HEK293 (cell line): ENCODE measurements at regions not wholly inside any gene's neighbourhood (a gene's known extent, or its start where the extent isn't known, plus 50 kb on each side); places are given as distances from the start of the nearest gene placed in this dataset.

Experiments
- CTCF ChIA-PET: fragments of 350-600 bp; formaldehyde crosslinking; extraction: SDS; loops from one replicate; lab custom pipeline; 2021; ENCODE audit warnings: antibody characterized with exemption; lab: Yijun Ruan, JAX
- POLR2A ChIA-PET: fragments of 300-600 bp; formaldehyde crosslinking; extraction: SDS; loops from one replicate; lab custom pipeline; 2020; ENCODE audit warnings: antibody characterized with exemption, inconsistent platforms; lab: Yijun Ruan, JAX
- H3K27ac ChIP-seq: fragments of 200-500 bp; sonication (Bioruptor generic); 2 replicates; pipeline ENCODE4 v1.5.1; 2014; ENCODE audit warnings: low read depth, low read length, control low read depth, inconsistent platforms; ENCODE audit errors: extremely low read depth
- H3K36me3 ChIP-seq, 2 experiments: fragments of 200-500 bp in 1 of 2; sonication (Bioruptor generic) in 1 of 2; 1 replicate in 1 of 2; 2 replicates in 1 of 2; pipeline ENCODE4 v1.5.1; 2014 to 2017; ENCODE audit warnings: inconsistent platforms in 2 of 2, low read length in 2 of 2; ENCODE audit not compliant: control insufficient read depth in 2 of 2, insufficient read depth in 1 of 2
- H3K4me1 ChIP-seq: fragments of 200-500 bp; sonication (Bioruptor generic); 2 replicates; pipeline ENCODE4 v1.5.1; 2014; ENCODE audit warnings: mild to moderate bottlenecking, low read length, inconsistent platforms; ENCODE audit not compliant: control insufficient read depth, insufficient read depth
- H3K4me3 ChIP-seq: 2 replicates; pipeline ENCODE4 v1.5.1; 2011; ENCODE audit warnings: low read depth, mild to moderate bottlenecking, control low read depth, low read length, moderate library complexity
- H3K9me3 ChIP-seq: fragments of 200-500 bp; sonication (Bioruptor generic); 2 replicates; pipeline ENCODE4 v1.5.1; 2014; ENCODE audit warnings: low read depth, low read length, inconsistent platforms; ENCODE audit not compliant: control insufficient read depth, insufficient read depth
- BCL6B ChIP-seq: fragments of 450-650 bp; formaldehyde crosslinking; IDR thresholded peaks from 2 replicates; pipeline ENCODE4 v1.5.1; 2017; ENCODE audit warnings: missing biosample characterization, missing genetic modification characterization
- KLF17 ChIP-seq: fragments of 450-650 bp; formaldehyde crosslinking; IDR thresholded peaks from 2 replicates; pipeline ENCODE4 v1.5.1; 2016; ENCODE audit warnings: missing biosample characterization, missing genetic modification characterization
- MYNN ChIP-seq: fragments of 450-650 bp; formaldehyde crosslinking; IDR thresholded peaks from 2 replicates; pipeline ENCODE4 v1.5.1; 2016; ENCODE audit warnings: missing biosample characterization, missing genetic modification characterization, borderline replicate concordance
- PRDM1 ChIP-seq: fragments of 450-650 bp; formaldehyde crosslinking; IDR thresholded peaks from 2 replicates; pipeline ENCODE4; 2016; ENCODE audit warnings: missing biosample characterization, missing genetic modification characterization
- REST ChIP-seq: fragments of 450-650 bp; formaldehyde crosslinking; IDR thresholded peaks from 2 replicates; pipeline ENCODE4 v1.5.1; 2016; ENCODE audit warnings: missing biosample characterization, missing genetic modification characterization
- SALL2 ChIP-seq: fragments of 450-650 bp; formaldehyde crosslinking; IDR thresholded peaks from 2 replicates; pipeline ENCODE4 v1.5.0; 2017; ENCODE audit warnings: missing biosample characterization, mild to moderate bottlenecking, missing genetic modification characterization, borderline replicate concordance
- SETDB1 ChIP-seq: IDR thresholded peaks from one replicate; pipeline ENCODE4 v1.6.1; 2017; ENCODE audit warnings: mild to moderate bottlenecking, low read length, moderate library complexity, mixed read lengths; ENCODE audit not compliant: insufficient read length
- TSHZ1 ChIP-seq: fragments of 450-650 bp; formaldehyde crosslinking; IDR thresholded peaks from 2 replicates; pipeline ENCODE4 v1.5.1; 2016; ENCODE audit warnings: missing biosample characterization, missing genetic modification characterization, borderline replicate concordance
- WT1 ChIP-seq: fragments of 450-650 bp; formaldehyde crosslinking; IDR thresholded peaks from 2 replicates; pipeline ENCODE4 v1.5.1; 2016; ENCODE audit warnings: missing biosample characterization, missing genetic modification characterization
- ZBTB26 ChIP-seq: fragments of 450-650 bp; formaldehyde crosslinking; optimal IDR thresholded peaks from 2 replicates; pipeline ENCODE3; 2016; ENCODE audit warnings: missing biosample characterization, mild to moderate bottlenecking, missing genetic modification characterization
- ZBTB7A ChIP-seq: fragments of 450-650 bp; formaldehyde crosslinking; IDR thresholded peaks from 2 replicates; pipeline ENCODE4 v1.5.1; 2016; ENCODE audit warnings: low read depth, missing biosample characterization, missing genetic modification characterization
- ZFP69B ChIP-seq: fragments of 450-650 bp; formaldehyde crosslinking; IDR thresholded peaks from 2 replicates; pipeline ENCODE4 v1.5.1; 2016; ENCODE audit warnings: missing biosample characterization, missing genetic modification characterization
- ZNF132 ChIP-seq: fragments of 450-650 bp; formaldehyde crosslinking; IDR thresholded peaks from 2 replicates; pipeline ENCODE4 v1.5.1; 2017; ENCODE audit warnings: missing biosample characterization, missing genetic modification characterization, borderline replicate concordance
- ZNF529 ChIP-seq: fragments of 450-650 bp; formaldehyde crosslinking; IDR thresholded peaks from 2 replicates; pipeline ENCODE4 v1.5.1; 2017; ENCODE audit warnings: missing genetic modification characterization, missing biosample characterization; ENCODE audit not compliant: insufficient replicate concordance
- ZNF555 ChIP-seq: fragments of 450-650 bp; formaldehyde crosslinking; conservative IDR thresholded peaks from 2 replicates; pipeline ENCODE4 v1.5.1; 2017; ENCODE audit warnings: missing biosample characterization, mild to moderate bottlenecking, missing genetic modification characterization, inconsistent platforms
- ZNF843 ChIP-seq: fragments of 450-650 bp; formaldehyde crosslinking; IDR thresholded peaks from 2 replicates; pipeline ENCODE4 v1.5.1; 2016; ENCODE audit warnings: missing biosample characterization, missing genetic modification characterization

GRCh38 chr14:36238666-36239363 is 62.3 kb upstream of the PTCSC3 start (continued):
- TF ChIP-seq KLF17, result no peak
- TF ChIP-seq ZBTB7A (tag by site-specific recombination), result no peak
- TF ChIP-seq SETDB1, result peak; percentile 15
- TF ChIP-seq WT1 (tag by site-specific recombination), result no peak
- no peak for TF ChIP-seq MYNN (tag by site-specific recombination)
- TF ChIP-seq ZNF529 (tag by site-specific recombination), result no peak
- no peak for TF ChIP-seq PRDM1
- TF ChIP-seq ZNF555 (tag by site-specific recombination), result no peak

GRCh38 chr14:36233217-36233616 is 56.7 kb upstream of the PTCSC3 start:
- Histone ChIP-seq H3K36me3 (no peaks in the 10 kb centered on the region), H3K4me1 (peaks cover 5% of the 10 kb centered on the region; the same call in 1 of the 2 replicates), H3K9me3 (no peaks in the 10 kb centered on the region), H3K4me3 (no peak overlapping the region), H3K27ac (no peak overlapping the region)
- CTCF ChIA-PET, result no interaction called here
- POLR2A ChIA-PET, result no interaction called here
- TF ChIP-seq REST (no peak), SALL2 (tag by site-specific recombination) (no peak), TSHZ1 (no peak), BCL6B (tag by site-specific recombination) (no peak)

- peaks cover 2% of the 10 kb centered on the region; the same call in 1 of the 2 replicates for H3K4me1 ChIP-seq
- no peaks in the 10 kb centered on the region for H3K9me3 ChIP-seq
- no peak overlapping the region for H3K27ac ChIP-seq
- ChIA-PET POLR2A (no interaction called here), CTCF (interaction anchor here (0.6 to 0.7 kb wide), 2 partner anchors 95 to 252 kb away, joined by 3 to 4 read pairs; no protein-coding TSS in a partner anchor)
- H3K36me3 ChIP-seq, result no peaks in the 10 kb centered on the region
- TF ChIP-seq ZFP69B (tag by site-specific recombination) (no peak), ZBTB26 (no peak), ZNF132 (tag by site-specific recombination) (no peak), ZNF843 (tag by site-specific recombination) (no peak)
- no peak overlapping the region for H3K4me3 ChIP-seq
Measured at GRCh38 chr14:36229262-36229661, 52.7 kb upstream of the PTCSC3 start.
